ENCODE measurements at regions not wholly inside any gene's neighbourhood (a gene's known extent, or its start where the extent isn't known, plus 50 kb on each side); places are given as distances from the start of the nearest gene placed in this dataset.
"Not testable (repeated sequence)": the region's sequence is repeated elsewhere in the genome, so short reads cannot be mapped to it uniquely, and the experiment has no call there.

DNA sequence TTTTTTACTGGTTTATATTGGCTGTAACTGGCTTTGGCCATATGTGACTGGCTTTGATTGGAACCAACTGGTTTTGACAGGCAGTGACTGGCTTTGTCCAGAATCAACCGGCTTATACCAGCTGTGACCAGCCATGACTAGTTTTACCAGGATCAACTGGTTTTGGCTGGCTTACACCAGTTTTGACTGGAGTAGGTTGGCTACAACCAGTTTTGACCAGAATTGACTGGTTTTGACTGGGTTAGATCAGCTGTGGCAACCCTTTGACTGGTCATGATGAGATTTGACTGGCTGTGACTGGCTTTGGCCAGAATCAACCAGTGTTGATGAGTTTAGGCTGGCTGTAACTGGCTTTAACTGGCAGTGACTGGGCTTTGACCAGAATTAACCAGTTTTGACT lies 169.2 kb upstream of the AMOT start:
- DNase-seq = no peak

- no peak for DNase-seq
These were observed 168.4 kb upstream of the AMOT start for GRCh38 chrX:113009029-113009428.

- DNase-seq = peak in 1 of 5 experiments; percentile 1
These were observed 161.2 kb upstream of the AMOT start for GRCh38 chrX:113001836-113002235.

GRCh38 chrX:112997991-112998390 lies 157.4 kb upstream of the AMOT start:
- DNase-seq = no peak

DNA sequence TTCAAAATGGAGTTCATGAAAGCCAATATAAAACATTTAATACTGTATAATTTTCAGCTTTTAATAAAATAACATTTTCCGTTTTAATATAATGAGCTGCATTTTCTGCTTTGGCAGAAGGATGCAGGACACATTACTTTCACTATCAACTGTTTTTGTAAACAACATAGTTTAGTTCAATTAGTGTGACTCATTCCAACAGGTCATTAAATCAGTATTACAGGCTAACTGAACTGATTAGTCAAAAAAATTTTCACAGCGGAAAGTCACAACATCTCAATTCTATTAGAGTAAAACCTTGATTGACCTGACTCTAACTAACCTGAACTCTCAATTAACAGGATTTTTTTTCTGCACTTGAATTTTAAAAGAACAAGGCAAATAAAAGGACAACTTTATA lies 151.2 kb upstream of the AMOT start:
- no peak for DNase-seq

- no peak for DNase-seq
These were observed 139.2 kb upstream of the AMOT start for GRCh38 chrX:112979879-112980278.

DNA sequence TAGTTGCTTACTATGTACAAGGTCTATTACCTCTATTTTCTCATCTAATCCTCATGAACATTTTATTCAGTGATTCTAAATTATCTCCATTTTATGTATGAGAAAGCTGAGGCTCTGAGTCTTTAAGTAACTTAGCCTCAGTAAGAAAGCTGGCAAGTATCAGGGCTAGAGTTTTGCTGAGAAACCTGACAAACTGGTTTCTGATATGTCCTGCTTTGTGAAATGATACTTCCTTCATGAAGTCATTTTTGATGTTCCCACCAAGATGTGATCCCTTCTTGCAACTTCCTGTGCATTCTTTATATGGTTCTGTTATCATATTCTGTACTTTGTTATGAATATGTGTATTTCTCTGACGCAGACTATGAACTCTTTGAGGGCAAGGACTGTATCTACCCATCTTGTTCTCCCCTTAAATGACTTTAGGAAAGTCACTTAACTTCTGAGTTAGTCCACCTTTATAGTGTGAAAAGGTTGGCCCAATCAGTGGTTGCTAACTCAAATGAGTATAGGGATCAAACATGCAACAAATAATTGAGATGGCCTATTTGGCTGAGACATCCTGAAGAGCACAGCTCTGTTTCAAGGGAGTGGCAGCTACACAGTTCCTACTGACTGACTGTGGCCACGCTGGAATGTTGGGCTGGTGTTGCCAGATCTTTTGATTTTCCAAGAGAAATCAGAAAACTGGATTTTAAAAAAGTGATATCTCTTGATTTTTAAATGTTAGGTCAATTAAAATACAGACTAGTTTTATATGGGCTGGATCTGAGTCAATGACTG lies 127.9 kb upstream of the AMOT start:
- no peak for DNase-seq

GRCh38 chrX:112967903-112968302 lies 127.3 kb upstream of the AMOT start:
- no peak for DNase-seq

GRCh38 chrX:112967341-112967740 lies 126.7 kb upstream of the AMOT start:
- no peak for DNase-seq

DNA sequence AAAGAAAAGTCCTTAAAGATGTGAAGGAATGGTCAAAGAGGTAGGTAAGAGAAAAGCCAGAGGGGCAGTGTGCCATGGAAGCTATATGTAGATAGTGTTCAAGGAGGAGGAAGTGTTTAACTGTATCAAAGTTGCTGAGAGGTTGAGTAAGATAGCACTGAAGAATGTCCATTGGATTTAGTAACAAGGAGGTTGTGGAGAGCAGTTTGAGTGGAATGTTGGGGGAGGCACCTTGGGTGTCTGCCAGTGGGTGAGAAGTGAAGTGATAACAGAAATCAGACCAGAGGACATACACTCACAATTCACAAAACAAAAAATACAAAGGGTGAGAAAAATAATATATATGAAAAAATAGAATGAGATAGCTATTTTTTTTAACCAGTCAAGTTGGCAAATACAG lies 121.3 kb upstream of the AMOT start:
- no peak for DNase-seq

DNA sequence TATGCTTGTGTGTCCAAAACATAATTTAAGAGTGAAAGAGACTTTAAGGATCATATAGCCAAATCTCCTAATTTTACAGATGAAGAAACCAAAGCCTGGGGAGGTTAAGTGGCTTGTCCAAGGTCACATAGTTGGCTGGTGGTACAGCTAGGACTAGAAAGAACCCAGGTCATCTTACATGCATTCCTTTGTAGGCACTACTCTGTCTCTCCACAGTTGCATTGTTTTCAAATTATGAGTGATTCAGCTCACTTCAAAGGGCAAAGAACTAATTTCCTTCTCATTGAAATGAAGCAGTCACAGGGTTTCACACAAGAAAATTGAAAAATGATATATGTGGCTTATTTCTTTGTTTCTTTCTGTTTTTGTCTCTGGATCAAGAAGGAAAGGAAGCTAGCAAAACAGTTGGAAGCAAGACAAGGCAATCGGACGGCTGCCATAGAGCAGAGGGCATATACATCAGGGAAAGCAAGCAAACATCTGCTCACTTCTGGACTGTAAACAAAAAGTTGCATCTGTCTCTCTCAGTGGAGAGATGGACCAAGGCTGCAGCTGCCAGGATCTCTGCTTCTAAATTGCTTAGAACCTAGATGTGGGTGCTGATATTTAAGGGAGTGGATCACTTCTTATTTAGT lies 107.5 kb upstream of the AMOT start:
- no peak for DNase-seq

DNA sequence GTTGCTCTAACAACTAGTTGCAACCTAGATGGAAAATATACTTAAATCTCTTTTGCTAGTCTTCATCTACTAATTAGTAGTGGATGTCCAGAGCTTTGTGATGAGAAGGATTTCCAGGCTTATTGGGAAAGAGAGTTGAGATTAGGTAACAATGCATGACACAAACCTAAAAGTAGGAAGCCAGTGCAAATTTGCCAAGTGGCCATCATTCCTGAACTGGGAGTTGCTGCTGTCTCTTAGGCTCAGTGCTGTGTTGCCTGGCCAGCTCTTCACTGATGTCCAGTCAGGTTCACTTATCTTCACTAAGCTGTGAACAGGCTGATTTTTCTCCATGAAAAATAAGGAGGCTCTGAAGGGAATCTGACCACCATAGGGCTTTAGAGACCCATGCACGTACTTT lies 105.6 kb upstream of the AMOT start:
- DNase-seq = no peak

DNA sequence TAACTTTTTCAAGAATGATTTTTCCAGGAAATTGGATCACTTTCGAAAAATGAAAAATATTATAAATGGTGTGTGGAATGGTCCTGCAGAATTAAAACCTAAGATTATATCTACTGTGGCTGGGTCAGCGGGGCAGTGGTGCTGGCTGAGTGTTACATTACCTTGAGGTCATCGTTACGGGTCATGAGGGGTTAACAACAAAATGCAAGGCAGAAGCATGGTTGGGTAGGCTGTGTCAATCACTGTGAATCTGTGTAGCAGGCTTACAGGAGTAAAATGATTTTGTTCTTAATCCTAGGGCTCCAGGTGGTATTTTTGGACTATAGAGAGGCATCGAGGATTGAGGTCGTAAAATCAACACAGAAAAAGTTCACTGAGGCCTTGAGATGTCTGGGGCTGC lies 105.2 kb upstream of the AMOT start:
- no peak for DNase-seq

GRCh38 chrX:112941209-112941837 lies 100.7 kb upstream of the AMOT start:
- peak in 1 of 5 experiments; percentile 3 for DNase-seq

- DNase-seq = no peak
These were observed 94.4 kb upstream of the AMOT start for GRCh38 chrX:112935029-112935428.

DNA sequence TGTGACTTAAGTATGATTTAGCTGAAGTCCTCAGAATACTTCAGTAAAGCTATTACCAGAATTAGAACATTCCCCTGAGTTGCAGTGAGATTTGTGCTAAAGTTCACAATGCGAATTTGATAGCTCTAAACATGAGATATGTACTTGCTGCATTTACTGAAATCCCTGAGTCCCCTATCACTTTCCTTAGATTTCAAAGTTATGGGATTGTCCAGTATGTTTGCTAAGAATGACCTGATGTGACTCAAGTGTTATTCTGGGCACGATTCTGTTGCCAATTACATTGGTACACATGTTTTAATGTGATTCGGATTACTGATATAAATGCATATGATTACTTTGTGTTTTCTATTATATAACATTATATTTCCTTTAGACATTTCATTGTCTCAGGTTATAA lies 91.3 kb upstream of the AMOT start:
- no peak for DNase-seq

DNA sequence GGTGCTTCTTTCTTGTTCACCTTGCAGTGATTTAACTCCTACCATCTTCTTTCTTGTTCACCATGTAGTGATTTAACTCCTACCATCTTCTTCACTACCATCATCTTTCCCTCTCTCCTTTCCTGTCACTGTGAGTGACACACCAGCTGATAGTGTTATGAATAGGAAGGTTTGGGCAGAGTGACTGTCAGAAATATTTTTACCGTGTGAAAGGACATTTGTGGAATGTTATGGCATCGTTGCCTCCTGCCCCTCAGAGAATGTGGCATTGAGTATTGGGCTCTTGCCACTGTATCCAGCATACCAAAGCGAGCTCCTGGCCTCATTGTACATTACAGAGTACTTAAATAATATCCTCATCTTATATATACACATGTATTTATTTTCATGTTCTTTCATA lies 90.8 kb upstream of the AMOT start:
- no peak for DNase-seq

GRCh38 chrX:112923381-112923780 lies 82.8 kb upstream of the AMOT start:
- not testable (repeated sequence) for DNase-seq

GRCh38 chrX:112913807-112914206 lies 73.2 kb upstream of the AMOT start:
- no peak for DNase-seq

- no peak for DNase-seq
These were observed 69.8 kb upstream of the AMOT start for GRCh38 chrX:112910418-112910817.

GRCh38 chrX:112901869-112902725 lies 61.5 kb upstream of the AMOT start:
- no peak for DNase-seq

DNA sequence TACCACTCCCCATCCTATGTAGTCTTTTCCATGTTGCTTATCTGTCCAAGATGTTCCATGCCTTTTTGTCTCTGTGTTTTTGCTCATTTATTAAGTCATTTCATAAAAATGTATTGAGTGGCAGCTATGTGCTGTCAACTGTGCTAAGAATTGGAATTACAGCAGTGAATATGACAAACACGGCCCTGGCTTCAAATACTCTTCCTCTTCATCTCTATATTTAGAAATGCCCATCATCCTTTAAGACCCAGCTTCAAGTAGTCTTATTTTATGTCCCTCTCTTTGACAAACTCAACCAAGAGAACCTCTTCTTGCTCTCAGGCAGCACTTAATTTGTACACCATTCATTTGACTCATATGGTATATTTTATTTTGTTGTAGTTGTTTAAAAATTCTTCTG lies 55.4 kb upstream of the AMOT start:
- no peak for DNase-seq
